DMS53 treated with DMSO at 0.1 percent for 48 hours (cell line): ENCODE measurements at regions not wholly inside any gene's neighbourhood (a gene's known extent, or its start where the extent isn't known, plus 50 kb on each side); places are given as distances from the start of the nearest gene placed in this dataset.

Source experiments
- DNase-seq: peaks from one replicate; lab custom pipeline; 2025; ENCODE audit not compliant: unreplicated experiment; lab: John Stamatoyannopoulos, UW

GRCh38 chr2:234620018-234620417, 123.1 kb upstream of the ARL4C start:
- no peak for DNase-seq

- no peak for DNase-seq
Measured at GRCh38 chr2:234615643-234616356, 118.9 kb upstream of the ARL4C start.

GRCh38 chr2:234611209-234611608, 114.3 kb upstream of the ARL4C start:
- DNase-seq: no peak

- no peak for DNase-seq
Measured at GRCh38 chr2:234608946-234609345, 112.1 kb upstream of the ARL4C start.

GRCh38 chr2:234607691-234608090, 110.8 kb upstream of the ARL4C start:
- no peak for DNase-seq

GRCh38 chr2:234606896-234607295, 110.0 kb upstream of the ARL4C start:
- DNase-seq: no peak

- no peak for DNase-seq
Measured at GRCh38 chr2:234603619-234604018, 106.7 kb upstream of the ARL4C start.

- no peak for DNase-seq
Measured at GRCh38 chr2:234601213-234601612, 104.3 kb upstream of the ARL4C start.

GRCh38 chr2:234597576-234597861, 100.6 kb upstream of the ARL4C start:
- no peak for DNase-seq

- DNase-seq: no peak
Measured at GRCh38 chr2:234596696-234597575, 100.1 kb upstream of the ARL4C start.

GRCh38 chr2:234595829-234596228, 98.9 kb upstream of the ARL4C start:
- DNase-seq: no peak

- DNase-seq: no peak
Measured at GRCh38 chr2:234594715-234595114, 97.8 kb upstream of the ARL4C start.

- no peak for DNase-seq
Measured at GRCh38 chr2:234593636-234594035, 96.8 kb upstream of the ARL4C start.

GRCh38 chr2:234592541-234592940, 95.7 kb upstream of the ARL4C start:
- DNase-seq: no peak

- DNase-seq: no peak
Measured at GRCh38 chr2:234590076-234590475, 93.2 kb upstream of the ARL4C start.

- no peak for DNase-seq
Measured at GRCh38 chr2:234588054-234588430, 91.2 kb upstream of the ARL4C start.

- no peak for DNase-seq
Measured at GRCh38 chr2:234587341-234588053, 90.6 kb upstream of the ARL4C start.

GRCh38 chr2:234583331-234583730, 86.5 kb upstream of the ARL4C start:
- DNase-seq: no peak

- DNase-seq: no peak
Measured at GRCh38 chr2:234580686-234581085, 83.8 kb upstream of the ARL4C start.

- no peak for DNase-seq
Measured at GRCh38 chr2:234579231-234579962, 82.5 kb upstream of the ARL4C start.

GRCh38 chr2:234578389-234578788, 81.5 kb upstream of the ARL4C start:
- no peak for DNase-seq
